H1 (cell line): ENCODE measurements at regions not wholly inside any gene's neighbourhood (a gene's known extent, or its start where the extent isn't known, plus 50 kb on each side); places are given as distances from the start of the nearest gene placed in this dataset.

Experiments
- ASH2L ChIP-seq: fragments of 200-600, 300-600 bp; sonication (generic); IDR thresholded peaks from one replicate; pipeline ENCODE4 v1.7.1; 2017; ENCODE audit warnings: low read length
- CBX8 ChIP-seq: fragments of 300-800, 300-1000 bp; sonication (generic); IDR thresholded peaks from 2 replicates; pipeline ENCODE4 v1.7.1; 2016; ENCODE audit warnings: low read depth, low read length, borderline replicate concordance
- CHD7 ChIP-seq: fragments of 300-600 bp; sonication (generic); IDR thresholded peaks from 2 replicates; pipeline ENCODE4 v1.7.1; 2012; ENCODE audit warnings: low read length, moderate library complexity, mild to moderate bottlenecking, inconsistent platforms; ENCODE audit not compliant: insufficient replicate concordance
- CTBP2 ChIP-seq: IDR thresholded peaks from 2 replicates; pipeline ENCODE4 v1.7.0; 2011; ENCODE audit warnings: borderline replicate concordance, mild to moderate bottlenecking, moderate library complexity, mixed read lengths, low read length; ENCODE audit not compliant: insufficient read depth, insufficient read length
- GABPA ChIP-seq: IDR thresholded peaks from 2 replicates; pipeline ENCODE4 v1.6.1; 2011; ENCODE audit warnings: mild to moderate bottlenecking, low read length, moderate library complexity, borderline replicate concordance; ENCODE audit not compliant: insufficient read depth
- KDM1A ChIP-seq: fragments of 200-600, 300-600 bp; sonication (generic); IDR thresholded peaks from 2 replicates; pipeline ENCODE4 v1.7.1; 2016; ENCODE audit warnings: mild to moderate bottlenecking, low read length, borderline replicate concordance
- KDM4A ChIP-seq: IDR thresholded peaks from one replicate; pipeline ENCODE4 v1.7.1; 2012; ENCODE audit warnings: low read depth, mild to moderate bottlenecking, moderate library complexity, low read length, inconsistent platforms; ENCODE audit not compliant: severe bottlenecking
- SIN3A ChIP-seq, 2 experiments: IDR thresholded peaks in 1 of 2; conservative IDR thresholded peaks in 1 of 2; 2 replicates each; pipeline ENCODE4 v1.6.1; 2011 to 2012; ENCODE audit warnings: low read length in 2 of 2, improper control_type of control experiment in 1 of 2, low read depth in 1 of 2, mild to moderate bottlenecking in 1 of 2
- SP1 ChIP-seq: IDR thresholded peaks from 2 replicates; pipeline ENCODE4 v1.6.1; 2011; ENCODE audit warnings: low read depth, low read length
- TCF12 ChIP-seq: IDR thresholded peaks from 2 replicates; pipeline ENCODE4 v1.6.1; 2011; ENCODE audit warnings: low read depth, mild to moderate bottlenecking, low read length
- USF2 ChIP-seq: IDR thresholded peaks from 2 replicates; pipeline ENCODE4 v1.6.1; 2011; ENCODE audit warnings: low read length, improper control_type of control experiment

DNA sequence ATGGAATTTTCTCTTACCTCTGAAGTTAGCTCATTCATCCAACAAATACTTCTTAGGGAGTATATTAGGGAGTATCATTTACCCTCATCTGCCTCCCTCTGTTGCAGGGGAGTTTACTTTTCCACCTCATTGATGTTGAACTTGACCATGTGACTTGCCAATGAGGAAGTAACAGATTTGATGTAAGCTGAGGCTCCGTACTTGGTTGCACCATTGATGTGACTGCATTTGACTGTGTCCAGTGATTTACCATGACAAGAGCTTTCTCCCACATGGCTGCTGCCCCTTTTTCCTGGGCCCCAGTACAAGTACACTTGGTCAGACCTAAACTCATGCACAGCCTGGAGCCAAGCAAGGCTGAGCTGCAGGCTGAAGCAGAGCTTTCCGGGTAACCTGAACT is 81.6 kb upstream of the HS3ST2 start (continued):
- no peak for TF ChIP-seq CHD7
- no peak for TF ChIP-seq ASH2L
- TF ChIP-seq KDM1A = no peak
- no peak for TF ChIP-seq GABPA
- TF ChIP-seq SP1 = no peak
- no peak for TF ChIP-seq KDM4A
- no peak for TF ChIP-seq SIN3A (conservative IDR thresholded peaks at IDR 0.05 in 1 of 2, IDR thresholded peaks at IDR 0.05 in 1 of 2; ENCODE audit: low read depth in 1 of 2, low read length in 2 of 2)
- no peak for TF ChIP-seq USF2
- TF ChIP-seq TCF12 = no peak
- TF ChIP-seq CBX8 = no peak
- no peak for TF ChIP-seq CTBP2
